ENCODE measurements at regions not wholly inside any gene's neighbourhood (a gene's known extent, or its start where the extent isn't known, plus 50 kb on each side); places are given as distances from the start of the nearest gene placed in this dataset.

- H3K4me3 ChIP-seq, result no peak overlapping the region
- H3K27ac ChIP-seq, result no peak overlapping the region
- intact Hi-C loops (cut with DNase I), result no loop called here
- DNase-seq, result no peak
- no peaks in the 10 kb centered on the region for H3K36me3 ChIP-seq (replicated peaks in 1 of 2; ENCODE audit: insufficient read depth in 1 of 2, low read depth in 2 of 2)
- TF ChIP-seq CTCF (IDR thresholded peaks at IDR 0.05), result no peak
- no peak for TF ChIP-seq POLR2A (IDR thresholded peaks at IDR 0.05)
- no peaks in the 10 kb centered on the region for H3K4me1 ChIP-seq
- ATAC-seq, result no peak
- 45 to 52% methylated on average over 12 to 32 of the region's 32 CpGs for WGBS, 2 donors
- no peaks in the 10 kb centered on the region for H3K27me3 ChIP-seq
- no peaks in the 10 kb centered on the region for H3K9me3 ChIP-seq
These were observed 69.6 kb upstream of the SHISAL1 start for GRCh38 chr22:44382116-44383038.

- intact Hi-C loops (cut with DNase I), result no loop called here
- 53 to 67% methylated on average over 1 to 3 of the region's 3 CpGs for WGBS, 2 donors
- H3K36me3 ChIP-seq (replicated peaks in 1 of 2; ENCODE audit: insufficient read depth in 1 of 2, low read depth in 2 of 2), result no peaks in the 10 kb centered on the region
- no peak for ATAC-seq
- no peaks in the 10 kb centered on the region for H3K9me3 ChIP-seq
- H3K4me3 ChIP-seq, result no peak overlapping the region
- no peak for DNase-seq
- no peaks in the 10 kb centered on the region for H3K4me1 ChIP-seq
- H3K27ac ChIP-seq, result no peak overlapping the region
- H3K27me3 ChIP-seq, result no peaks in the 10 kb centered on the region
- TF ChIP-seq POLR2A (IDR thresholded peaks at IDR 0.05) (no peak), CTCF (IDR thresholded peaks at IDR 0.05) (no peak)
These were observed 69.0 kb upstream of the SHISAL1 start for GRCh38 chr22:44381761-44382115.

- intact Hi-C loops (cut with DNase I), result no loop called here
- H3K4me3 ChIP-seq, result no peak overlapping the region
- DNase-seq (peak in 1 of 4 donors; percentile 1), ATAC-seq (no peak)
- H3K9me3 ChIP-seq, result no peaks in the 10 kb centered on the region
- TF ChIP-seq POLR2A (IDR thresholded peaks at IDR 0.05), result no peak
- no peak for TF ChIP-seq CTCF (IDR thresholded peaks at IDR 0.05)
- no peaks in the 10 kb centered on the region for H3K27me3 ChIP-seq
- no peak overlapping the region for H3K27ac ChIP-seq
- 68 to 74% methylated on average over 15 of the region's 15 CpGs for WGBS, 2 donors
- H3K4me1 ChIP-seq, result no peaks in the 10 kb centered on the region
- no peaks in the 10 kb centered on the region for H3K36me3 ChIP-seq (replicated peaks in 1 of 2; ENCODE audit: insufficient read depth in 1 of 2, low read depth in 2 of 2)
These were observed 68.2 kb upstream of the SHISAL1 start for GRCh38 chr22:44380756-44381486.

- H3K4me3 ChIP-seq, result no peak overlapping the region
- WGBS, 2 donors, result 65 to 69% methylated on average over 14 of the region's 14 CpGs
- no peak for ATAC-seq
- intact Hi-C loops (cut with DNase I), result no loop called here
- TF ChIP-seq POLR2A (IDR thresholded peaks at IDR 0.05), result no peak
- no peaks in the 10 kb centered on the region for H3K36me3 ChIP-seq (replicated peaks in 1 of 2; ENCODE audit: insufficient read depth in 1 of 2, low read depth in 2 of 2)
- DNase-seq, result peak in 1 of 4 donors; percentile 2
- no peak overlapping the region for H3K27ac ChIP-seq
- H3K4me1 ChIP-seq, result no peaks in the 10 kb centered on the region
- no peaks in the 10 kb centered on the region for H3K9me3 ChIP-seq
- H3K27me3 ChIP-seq, result no peaks in the 10 kb centered on the region
These were observed 67.3 kb upstream of the SHISAL1 start for GRCh38 chr22:44379817-44380755.

GRCh38 chr22:44378380-44378779 lies 65.6 kb upstream of the SHISAL1 start:
- no peaks in the 10 kb centered on the region for H3K9me3 ChIP-seq
- no peak overlapping the region for H3K4me3 ChIP-seq
- DNase-seq, result no peak
- TF ChIP-seq CTCF (IDR thresholded peaks at IDR 0.05) (no peak), POLR2A (IDR thresholded peaks at IDR 0.05) (no peak)
- no peak overlapping the region for H3K27ac ChIP-seq
- H3K36me3 ChIP-seq (replicated peaks in 1 of 2; ENCODE audit: insufficient read depth in 1 of 2, low read depth in 2 of 2), result no peaks in the 10 kb centered on the region
- no peaks in the 10 kb centered on the region for H3K27me3 ChIP-seq
- intact Hi-C loops (cut with DNase I), result no loop called here
- no peak for ATAC-seq
- H3K4me1 ChIP-seq, result no peaks in the 10 kb centered on the region
